GM21447 (cell line): ENCODE measurements at regions not wholly inside any gene's neighbourhood (a gene's known extent, or its start where the extent isn't known, plus 50 kb on each side); places are given as distances from the start of the nearest gene placed in this dataset.
"Not testable (repeated sequence)": the region's sequence is repeated elsewhere in the genome, so short reads cannot be mapped to it uniquely, and the experiment has no call there.

Experiments
- ATAC-seq: cut with Tn5 transposase; IDR thresholded peaks from one replicate; pipeline ENCODE4 v1.9.1; 2021; ENCODE audit not compliant: unreplicated experiment

- no peak for ATAC-seq
Measured at GRCh38 chr12:60184096-60184495, 588.3 kb downstream of the SLC16A7 start.

GRCh38 chr12:60185060-60185459 lies 589.2 kb downstream of the SLC16A7 start:
- ATAC-seq, result no peak

GRCh38 chr12:60191271-60191670 lies 595.4 kb downstream of the SLC16A7 start:
- ATAC-seq, result no peak

- ATAC-seq, result no peak
Measured at GRCh38 chr12:60191676-60192359, 596.0 kb downstream of the SLC16A7 start.

- no peak for ATAC-seq
Measured at GRCh38 chr12:60194678-60195077, 598.8 kb downstream of the SLC16A7 start.

- no peak for ATAC-seq
Measured at GRCh38 chr12:60195483-60195882, 599.7 kb downstream of the SLC16A7 start.

- no peak for ATAC-seq
Measured at GRCh38 chr12:60196366-60196765, 600.5 kb downstream of the SLC16A7 start.

GRCh38 chr12:60197589-60197988 lies 601.8 kb downstream of the SLC16A7 start:
- ATAC-seq, result no peak

GRCh38 chr12:60201891-60202290 lies 606.1 kb downstream of the SLC16A7 start:
- no peak for ATAC-seq

GRCh38 chr12:60205500-60205899 lies 609.7 kb downstream of the SLC16A7 start:
- ATAC-seq, result no peak

- ATAC-seq, result no peak
Measured at GRCh38 chr12:60209521-60209920, 613.7 kb downstream of the SLC16A7 start.

GRCh38 chr12:60209933-60210332 lies 614.1 kb downstream of the SLC16A7 start:
- ATAC-seq, result no peak

- ATAC-seq, result no peak
Measured at GRCh38 chr12:60210756-60211155, 614.9 kb downstream of the SLC16A7 start.

- no peak for ATAC-seq
Measured at GRCh38 chr12:60211244-60211643, 615.4 kb downstream of the SLC16A7 start.

- no peak for ATAC-seq
Measured at GRCh38 chr12:60212159-60213000, 616.6 kb downstream of the SLC16A7 start.

GRCh38 chr12:60213272-60213671 lies 617.4 kb downstream of the SLC16A7 start:
- not testable (repeated sequence) for ATAC-seq

- ATAC-seq, result no peak
Measured at GRCh38 chr12:60216226-60216625, 620.4 kb downstream of the SLC16A7 start.

GRCh38 chr12:60223242-60223641 lies 627.4 kb downstream of the SLC16A7 start:
- no peak for ATAC-seq

GRCh38 chr12:60225216-60226000 lies 629.6 kb downstream of the SLC16A7 start:
- no peak for ATAC-seq

- ATAC-seq, result no peak
Measured at GRCh38 chr12:60227916-60228315, 632.1 kb downstream of the SLC16A7 start.

GRCh38 chr12:60230056-60230455 lies 634.2 kb downstream of the SLC16A7 start:
- no peak for ATAC-seq

GRCh38 chr12:60231303-60231702 lies 635.5 kb downstream of the SLC16A7 start:
- no peak for ATAC-seq
